Stimulated activated CD4-positive, alpha-beta T cell treated with anti-CD3 and anti-CD28 coated beads, TNF-alpha, amount 100 ng/mL, for 4 hours (primary cell): ENCODE measurements at regions not wholly inside any gene's neighbourhood (a gene's known extent, or its start where the extent isn't known, plus 50 kb on each side); places are given as distances from the start of the nearest gene placed in this dataset.
"Not testable (repeated sequence)": the region's sequence is repeated elsewhere in the genome, so short reads cannot be mapped to it uniquely, and the experiment has no call there.

ENCODE experiments used
- DNase-seq, 3 experiments: peaks; one replicate each; pipeline ENCODE4 v3.0.0-alpha.2; 2020; ENCODE audit warnings: low read depth in 3 of 3

- DNase-seq, result no peak
These were observed 902.3 kb upstream of the MIR17HG start for GRCh38 chr13:90445179-90445578.

- DNase-seq, result no peak
These were observed 900.3 kb upstream of the MIR17HG start for GRCh38 chr13:90447034-90447733.

GRCh38 chr13:90447734-90448101, 899.8 kb upstream of the MIR17HG start:
- DNase-seq, result no peak

- DNase-seq, result no peak
These were observed 898.9 kb upstream of the MIR17HG start for GRCh38 chr13:90448466-90449037.

- no peak for DNase-seq
These were observed 894.1 kb upstream of the MIR17HG start for GRCh38 chr13:90453342-90453741.

DNA sequence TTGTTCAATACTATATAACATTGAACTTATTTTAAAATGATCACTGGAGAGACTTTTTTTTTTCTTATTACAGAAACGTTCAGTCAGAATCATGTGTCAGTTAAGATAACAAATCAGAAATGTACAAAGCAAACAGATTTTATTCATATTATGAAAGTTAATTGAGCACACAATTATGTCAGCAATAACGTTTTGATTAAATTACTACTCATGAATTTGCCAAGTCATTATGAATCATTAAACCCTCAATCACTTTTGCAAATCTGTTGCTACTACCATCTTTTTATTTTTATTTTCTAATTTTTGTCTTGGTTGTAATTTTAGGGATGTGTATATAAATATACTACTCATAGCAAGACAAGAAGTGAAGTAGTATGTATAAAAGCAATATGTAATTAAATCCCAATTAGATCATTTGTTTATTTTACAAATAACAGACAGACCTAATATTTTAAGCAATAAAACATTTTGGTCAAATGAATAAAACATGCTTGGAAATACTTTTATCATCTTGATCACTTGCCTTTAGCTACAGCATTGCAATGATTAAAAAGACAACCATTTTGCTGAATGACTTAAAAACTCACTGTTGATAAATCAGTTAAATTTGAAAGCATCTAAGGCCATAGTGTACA, 893.4 kb upstream of the MIR17HG start:
- DNase-seq, result no peak

DNA sequence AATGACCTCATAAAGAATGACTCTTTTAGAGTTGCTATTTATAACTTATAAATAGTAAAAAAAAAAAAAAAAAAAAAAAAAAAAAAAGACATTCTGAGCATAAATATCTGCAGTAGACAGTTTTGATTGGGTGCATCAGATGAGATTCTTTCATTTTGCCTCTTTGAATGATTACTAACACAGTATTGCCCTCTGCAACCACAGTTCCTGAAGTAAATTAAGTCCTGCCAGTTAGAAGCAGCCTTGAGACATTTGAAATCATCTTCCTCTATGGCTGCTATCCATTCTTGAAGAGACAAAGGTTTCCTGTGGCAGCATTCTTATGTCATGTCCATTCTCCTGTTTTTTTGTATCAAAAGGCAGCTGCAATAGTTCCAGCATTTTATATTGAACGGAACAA, 892.4 kb upstream of the MIR17HG start:
- DNase-seq, result no peak

DNA sequence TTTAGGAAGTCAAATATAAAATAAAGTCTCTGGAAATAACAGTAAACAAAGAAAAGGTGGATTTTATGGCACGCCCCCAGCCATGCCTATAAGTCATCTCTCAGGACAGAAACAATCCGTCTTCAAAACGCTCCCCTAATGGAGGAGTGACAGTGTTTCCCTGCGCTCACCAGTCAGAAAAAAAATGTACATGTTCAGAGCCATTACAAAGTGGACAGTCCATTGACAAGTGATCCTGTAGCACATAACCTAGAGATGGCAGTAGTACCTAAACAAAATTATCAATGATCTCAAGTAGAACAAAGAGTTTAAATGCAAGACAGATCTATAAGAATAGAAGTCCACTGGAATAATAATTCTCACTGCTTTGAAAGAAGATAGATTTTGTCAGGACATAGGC, 891.7 kb upstream of the MIR17HG start:
- no peak for DNase-seq

- DNase-seq, result no peak
These were observed 886.1 kb upstream of the MIR17HG start for GRCh38 chr13:90461398-90461797.

DNA sequence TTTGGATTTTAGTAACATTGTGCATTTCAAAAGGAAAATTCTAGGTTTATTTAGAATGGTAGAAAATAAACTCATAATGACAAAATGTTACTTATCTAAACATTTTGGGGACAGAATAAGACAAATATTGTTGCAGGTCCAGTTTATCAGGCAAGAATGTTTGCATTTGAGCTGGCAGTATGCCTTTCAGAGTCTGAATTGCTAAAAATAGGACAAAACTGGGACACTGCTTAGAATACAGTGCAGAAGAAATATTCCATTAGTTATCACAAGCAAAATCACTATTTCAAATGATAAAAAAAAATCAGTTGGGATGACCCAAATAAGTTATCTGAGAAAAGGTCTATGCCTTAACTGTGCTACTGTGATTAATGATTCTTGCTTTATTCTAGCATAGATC, 870.3 kb upstream of the MIR17HG start:
- no peak for DNase-seq

DNA sequence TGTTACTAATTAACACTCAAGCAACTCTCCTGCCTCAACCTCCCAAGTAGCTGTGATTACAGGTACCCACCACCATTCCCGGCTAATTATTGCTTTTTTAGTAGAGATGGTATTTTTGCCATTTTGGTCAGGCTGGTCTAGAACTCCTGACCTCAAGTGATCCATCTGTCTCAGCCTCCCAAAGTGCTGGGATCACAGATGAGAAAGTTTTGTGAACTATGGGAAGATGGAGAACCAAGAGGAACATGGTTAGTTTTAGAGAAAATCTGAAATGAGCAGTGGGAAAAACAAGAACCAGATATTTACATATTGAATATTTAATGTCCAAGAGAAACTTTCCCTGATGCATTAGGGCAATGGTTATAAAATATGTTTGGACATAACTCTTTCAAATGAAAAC, 863.6 kb upstream of the MIR17HG start:
- DNase-seq, result no peak

- DNase-seq, result no peak
These were observed 862.1 kb upstream of the MIR17HG start for GRCh38 chr13:90485436-90485835.

- DNase-seq, result no peak
These were observed 854.6 kb upstream of the MIR17HG start for GRCh38 chr13:90492872-90493271.

DNA sequence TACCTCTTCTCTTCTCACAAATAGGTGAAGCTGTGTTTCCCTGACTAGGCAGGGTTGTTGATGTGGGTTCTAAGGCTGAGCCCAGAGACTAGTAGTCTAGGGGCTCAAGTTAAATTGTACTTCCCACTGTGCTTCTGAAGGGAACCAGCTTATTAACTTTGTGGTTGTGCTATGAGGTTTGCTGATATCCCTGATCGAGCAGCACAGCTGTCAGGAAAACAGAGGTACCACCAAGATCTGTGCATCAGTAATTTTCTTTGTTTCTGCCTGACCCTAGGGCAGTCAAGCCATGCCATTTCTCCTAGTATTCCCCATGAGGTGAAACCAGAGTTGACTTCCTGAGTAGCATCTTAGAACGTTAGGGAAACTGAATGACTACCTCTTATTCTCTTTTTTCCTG, 853.8 kb upstream of the MIR17HG start:
- no peak for DNase-seq

GRCh38 chr13:90494849-90495248, 852.6 kb upstream of the MIR17HG start:
- not testable (repeated sequence) for DNase-seq

DNA sequence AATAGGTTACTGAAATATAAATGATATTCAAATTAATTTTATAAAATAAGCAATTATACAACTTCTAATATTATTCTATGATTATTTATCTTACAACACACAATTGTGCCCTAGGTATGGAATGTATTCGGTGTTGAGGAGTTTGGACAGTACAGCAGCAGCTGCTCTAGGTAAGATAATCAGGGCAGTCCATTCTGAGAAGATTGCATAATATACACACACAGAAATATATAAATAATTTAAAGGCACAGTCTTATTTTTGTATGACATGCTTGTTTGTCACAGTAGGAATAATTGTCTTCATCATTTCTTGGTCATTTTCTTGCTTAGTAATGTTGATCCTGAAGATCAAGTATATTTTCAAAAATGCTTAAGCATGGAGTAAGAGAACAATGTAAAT, 849.4 kb upstream of the MIR17HG start:
- no peak for DNase-seq

GRCh38 chr13:90498816-90499215, 848.7 kb upstream of the MIR17HG start:
- no peak for DNase-seq

- no peak for DNase-seq
These were observed 846.9 kb upstream of the MIR17HG start for GRCh38 chr13:90500569-90500968.

GRCh38 chr13:90502153-90502552, 845.3 kb upstream of the MIR17HG start:
- DNase-seq, result no peak

DNA sequence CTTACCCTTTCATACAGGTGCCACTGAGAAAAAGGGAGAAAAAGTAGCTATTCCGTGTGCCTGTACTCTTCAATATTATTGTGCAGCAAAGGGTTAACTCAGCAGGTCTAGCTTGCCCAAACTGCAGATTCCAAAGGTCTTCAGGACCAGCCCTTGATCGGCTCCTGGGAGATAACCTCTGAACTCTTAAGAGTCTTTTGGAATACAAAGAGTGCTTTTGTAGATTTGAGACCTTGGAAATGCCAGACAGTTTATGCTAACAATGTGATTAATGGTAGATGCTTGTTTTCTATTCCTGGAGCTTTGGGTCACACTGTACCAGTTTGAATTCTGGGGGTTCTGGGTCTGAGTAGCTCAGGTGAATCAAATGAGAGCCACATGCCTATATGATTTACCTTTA, 844.7 kb upstream of the MIR17HG start:
- no peak for DNase-seq

DNA sequence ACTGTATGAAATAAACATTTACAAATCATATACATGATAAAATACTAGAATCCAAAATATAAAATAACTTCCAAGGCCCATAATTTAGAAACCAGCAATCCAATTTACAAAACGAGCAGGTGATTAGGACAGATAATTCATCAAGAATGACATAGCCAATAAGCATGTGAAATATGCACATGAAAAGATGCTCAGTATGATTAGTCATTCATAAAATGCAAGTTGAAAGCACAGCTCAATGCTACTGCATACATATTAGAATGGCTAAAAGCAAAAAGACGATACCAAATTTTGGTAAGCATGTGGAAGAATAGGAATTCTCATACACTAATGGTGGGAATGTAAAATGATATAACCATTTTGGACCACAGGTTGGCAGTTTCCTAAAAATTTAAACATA, 837.2 kb upstream of the MIR17HG start:
- DNase-seq, result no peak

- DNase-seq, result no peak
These were observed 835.6 kb upstream of the MIR17HG start for GRCh38 chr13:90511903-90512302.

GRCh38 chr13:90514712-90515111, 832.8 kb upstream of the MIR17HG start:
- not testable (repeated sequence) for DNase-seq
